IPS DF 6.9 (cell line): ENCODE measurements at regions not wholly inside any gene's neighbourhood (a gene's known extent, or its start where the extent isn't known, plus 50 kb on each side); places are given as distances from the start of the nearest gene placed in this dataset.

Experiments used
- DNase-seq: peaks from one replicate; pipeline ENCODE4 v3.0.0-alpha.2; 2013; ENCODE audit warnings: low read depth, low spot score
- H3K27ac ChIP-seq: one replicate; pipeline ENCODE4 v1.5.1; 2013; ENCODE audit warnings: low read length, control low read depth
- H3K27me3 ChIP-seq: 2 replicates; pipeline ENCODE4 v1.6.1; 2013; ENCODE audit warnings: mild to moderate bottlenecking, low read length; ENCODE audit not compliant: control insufficient read depth, insufficient read depth
- H3K36me3 ChIP-seq: 2 replicates; pipeline ENCODE4 v1.6.1; 2013; ENCODE audit warnings: low read length; ENCODE audit not compliant: control insufficient read depth, insufficient read depth
- H3K4me1 ChIP-seq: 2 replicates; pipeline ENCODE4 v1.6.1; 2013; ENCODE audit warnings: low read length; ENCODE audit not compliant: control insufficient read depth, insufficient read depth
- H3K4me3 ChIP-seq: 2 replicates; pipeline ENCODE4 v1.5.1; 2013; ENCODE audit warnings: mild to moderate bottlenecking, low read length
- H3K9me3 ChIP-seq: 2 replicates; pipeline ENCODE4 v1.6.1; 2013; ENCODE audit warnings: low read length, inconsistent platforms; ENCODE audit not compliant: control insufficient read depth, insufficient read depth
- WGBS: extraction: QIAGEN DNeasy Blood & Tissue Kit; methylation state at CpG from one replicate; pipeline ENCODE4 v1.1.7; 2013; ENCODE audit warnings: mixed read lengths, missing lambda C conversion rate; ENCODE audit not compliant: insufficient read length, insufficient coverage; 5-methylcytosine and 5-hydroxymethylcytosine counted together

DNA sequence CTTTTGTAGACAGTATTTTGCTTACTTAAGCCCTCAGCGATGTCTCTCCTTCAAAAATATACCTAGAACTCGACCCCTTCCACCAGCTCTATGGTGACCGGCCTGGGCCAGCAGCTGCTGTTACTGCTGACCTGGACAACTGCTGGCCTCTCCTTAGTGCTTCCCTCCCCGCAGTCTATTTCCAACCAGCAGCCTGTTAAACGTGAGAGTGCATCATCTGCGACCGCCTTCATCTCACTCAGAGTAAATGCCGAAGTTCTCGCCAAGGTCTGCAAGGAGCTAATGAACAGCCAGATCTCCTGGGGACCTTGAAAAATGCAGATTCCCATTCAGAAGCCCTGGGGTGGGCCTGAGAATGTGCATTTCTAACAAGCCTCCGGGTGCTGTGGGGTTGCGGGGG is 86.7 kb downstream of the RPLP1 start:
- Histone ChIP-seq H3K9me3 (no peaks in the 10 kb centered on the region), H3K36me3 (no peaks in the 10 kb centered on the region), H3K4me3 (no peak overlapping the region), H3K27ac (no peak overlapping the region), H3K27me3 (no peaks in the 10 kb centered on the region), H3K4me1 (0 out of 2 replicates have a peak, but pooled peaks cover 1% of the 10 kb centered on the region)
- DNase-seq: no peak
- no CpG with 5 or more reads among the region's 11 CpGs for whole genome bisulfite sequencing

DNA sequence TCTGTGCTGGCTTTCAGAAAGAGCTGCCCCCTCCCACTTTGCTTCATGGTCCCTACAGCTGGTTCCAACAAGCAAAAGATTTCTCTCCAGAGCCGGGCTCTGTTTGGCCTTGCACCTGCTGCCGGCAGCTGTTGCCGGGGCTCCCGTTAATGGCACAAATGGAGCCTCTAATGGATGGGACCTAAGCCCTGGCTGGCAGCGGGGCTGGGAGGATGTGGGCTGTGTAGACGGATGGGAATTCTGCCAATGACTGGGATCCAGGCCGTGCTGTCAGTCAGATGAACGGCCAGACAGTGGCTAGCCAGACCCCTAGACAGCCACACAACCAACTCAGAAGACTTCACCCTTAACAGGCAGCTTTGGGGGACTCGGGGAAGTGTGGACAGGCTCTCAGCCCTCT is 88.0 kb downstream of the RPLP1 start:
- Histone ChIP-seq H3K27ac (no peak overlapping the region), H3K27me3 (no peaks in the 10 kb centered on the region)
- no CpG with 5 or more reads among the region's 9 CpGs for WGBS

DNA sequence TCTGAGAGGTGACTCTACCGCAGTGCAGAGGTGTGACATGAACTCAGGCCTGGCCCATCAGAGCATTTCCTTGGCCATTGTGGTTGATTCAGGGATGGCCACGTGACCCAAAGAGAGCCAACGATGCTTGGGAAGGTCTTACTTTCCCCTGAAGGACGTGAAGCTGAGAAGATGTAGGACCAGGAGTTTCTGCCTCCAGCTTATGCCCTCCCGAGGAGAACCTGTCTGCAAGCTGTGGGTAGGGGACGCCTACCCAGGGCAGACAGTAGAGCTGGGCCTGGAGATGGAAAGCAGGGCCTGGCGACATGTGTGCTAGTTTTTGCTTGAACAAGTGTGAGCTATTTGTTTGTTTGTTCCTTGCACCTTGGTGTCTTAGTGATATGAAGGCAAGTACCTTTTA is 89.4 kb downstream of the RPLP1 start:
- H3K4me1 ChIP-seq: 0 out of 2 replicates have a peak, but pooled peaks cover 1% of the 10 kb centered on the region
- WGBS: no CpG with 5 or more reads among the region's 7 CpGs

More for the DNA sequence above, 88.0 kb downstream of the RPLP1 start:
- no peaks in the 10 kb centered on the region for H3K36me3 ChIP-seq
- no peaks in the 10 kb centered on the region for H3K9me3 ChIP-seq
- H3K4me3 ChIP-seq: no peak overlapping the region
- DNase-seq: no peak
- 0 out of 2 replicates have a peak, but pooled peaks cover 1% of the 10 kb centered on the region for H3K4me1 ChIP-seq

DNA sequence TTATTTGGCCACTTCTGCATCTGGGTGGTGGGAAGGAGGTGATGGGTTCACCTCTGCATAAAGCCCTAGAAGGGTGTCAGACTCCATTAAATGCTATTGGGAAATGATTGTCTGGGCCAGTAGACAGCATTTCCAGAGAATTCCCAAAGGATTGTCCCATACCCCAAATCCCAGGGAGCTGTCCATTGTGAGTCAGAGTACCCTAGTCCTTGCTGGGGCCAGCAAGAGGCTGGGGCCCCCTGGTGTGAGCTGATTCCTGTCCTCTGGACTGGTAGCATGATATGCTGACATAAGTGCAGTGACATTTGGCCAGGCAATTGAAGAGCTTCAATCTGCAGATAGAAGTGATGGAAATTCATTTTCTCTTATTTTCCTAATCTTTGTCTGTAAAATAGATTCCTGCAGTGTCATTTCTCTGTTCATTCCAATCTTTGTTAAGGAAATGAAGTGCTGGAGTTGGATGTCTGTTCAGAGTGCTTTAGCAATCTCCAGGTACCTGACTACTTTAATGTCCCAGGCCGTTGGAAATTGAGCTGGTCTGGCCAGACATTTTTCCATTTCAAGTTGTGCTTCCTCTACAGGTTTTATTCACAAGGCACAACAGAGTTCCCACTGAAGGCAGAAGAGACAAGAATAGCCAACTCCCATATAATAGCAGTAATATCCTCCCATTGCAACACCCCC is 91.2 kb downstream of the RPLP1 start:
- Histone ChIP-seq H3K9me3 (no peaks in the 10 kb centered on the region), H3K36me3 (no peaks in the 10 kb centered on the region), H3K27ac (no peak overlapping the region), H3K4me1 (no peaks in the 10 kb centered on the region), H3K4me3 (no peak overlapping the region), H3K27me3 (no peaks in the 10 kb centered on the region)
- DNase-seq: no peak
- no CpG with 5 or more reads among the region's 1 CpG for WGBS

More for the DNA sequence above, 89.4 kb downstream of the RPLP1 start:
- no peak overlapping the region for H3K27ac ChIP-seq
- no peaks in the 10 kb centered on the region for H3K9me3 ChIP-seq
- H3K4me3 ChIP-seq: no peak overlapping the region
- H3K36me3 ChIP-seq: no peaks in the 10 kb centered on the region
- H3K27me3 ChIP-seq: no peaks in the 10 kb centered on the region
- DNase-seq: no peak

DNA sequence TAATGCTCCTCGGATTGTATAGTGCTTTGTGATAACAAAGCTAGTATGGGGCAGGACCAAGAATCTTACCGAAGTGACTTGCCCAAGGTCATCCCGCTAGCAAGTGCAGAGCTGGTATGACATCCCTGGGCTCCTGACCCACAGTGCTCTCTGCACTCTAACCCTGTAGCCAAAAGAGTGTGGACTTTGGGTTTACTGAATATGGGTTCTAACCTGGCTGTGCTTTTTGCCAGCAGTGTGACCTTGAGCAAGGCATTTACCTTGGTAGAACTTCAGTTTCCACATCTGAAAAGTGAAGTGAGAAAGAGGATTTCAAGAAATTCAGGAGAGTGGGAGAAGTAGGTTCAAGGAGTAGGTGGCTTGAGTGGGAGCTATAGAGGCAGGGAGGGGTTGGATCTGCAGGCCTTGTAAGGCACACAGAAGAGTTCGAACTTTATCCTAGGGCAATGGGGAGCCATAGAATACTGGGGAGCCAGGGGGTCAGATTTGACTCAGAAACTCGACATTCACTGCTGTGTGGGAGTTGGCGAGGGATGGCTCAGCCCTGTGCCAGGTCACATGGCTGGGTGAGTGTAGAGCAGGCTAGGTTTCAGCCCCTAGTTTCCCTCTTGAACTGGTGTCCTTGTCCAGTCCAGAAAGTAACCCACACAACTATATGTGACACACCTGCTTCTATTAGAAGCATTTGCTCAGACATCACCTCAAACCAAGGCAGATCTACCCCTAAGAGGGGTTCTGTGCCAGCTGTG is 91.9 kb downstream of the RPLP1 start:
- Histone ChIP-seq H3K4me1 (no peaks in the 10 kb centered on the region), H3K27ac (no peak overlapping the region), H3K36me3 (no peaks in the 10 kb centered on the region), H3K4me3 (no peak overlapping the region), H3K9me3 (no peaks in the 10 kb centered on the region), H3K27me3 (no peaks in the 10 kb centered on the region)
- no CpG with 5 or more reads among the region's 6 CpGs for WGBS
- no peak for DNase-seq

DNA sequence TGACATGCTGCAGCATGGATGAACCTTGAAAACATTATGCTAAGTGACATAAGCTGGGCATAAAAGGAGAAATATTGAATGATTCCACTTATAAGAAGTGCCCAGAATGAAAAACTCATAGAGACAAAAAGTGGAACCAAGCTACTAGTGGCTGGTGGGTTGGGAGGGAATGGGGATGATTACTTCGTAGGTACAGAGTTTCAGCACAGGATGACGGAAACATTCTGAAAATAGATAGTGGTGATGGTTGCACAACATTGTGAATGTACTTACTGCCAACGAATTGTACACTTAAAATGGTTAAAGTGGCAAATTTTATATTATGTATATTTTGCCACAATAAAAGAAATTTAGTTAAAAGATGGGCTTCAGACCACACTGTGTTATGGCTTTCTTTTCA is 93.6 kb downstream of the RPLP1 start:
- WGBS: no CpG with 5 or more reads among the region's 3 CpGs

DNA sequence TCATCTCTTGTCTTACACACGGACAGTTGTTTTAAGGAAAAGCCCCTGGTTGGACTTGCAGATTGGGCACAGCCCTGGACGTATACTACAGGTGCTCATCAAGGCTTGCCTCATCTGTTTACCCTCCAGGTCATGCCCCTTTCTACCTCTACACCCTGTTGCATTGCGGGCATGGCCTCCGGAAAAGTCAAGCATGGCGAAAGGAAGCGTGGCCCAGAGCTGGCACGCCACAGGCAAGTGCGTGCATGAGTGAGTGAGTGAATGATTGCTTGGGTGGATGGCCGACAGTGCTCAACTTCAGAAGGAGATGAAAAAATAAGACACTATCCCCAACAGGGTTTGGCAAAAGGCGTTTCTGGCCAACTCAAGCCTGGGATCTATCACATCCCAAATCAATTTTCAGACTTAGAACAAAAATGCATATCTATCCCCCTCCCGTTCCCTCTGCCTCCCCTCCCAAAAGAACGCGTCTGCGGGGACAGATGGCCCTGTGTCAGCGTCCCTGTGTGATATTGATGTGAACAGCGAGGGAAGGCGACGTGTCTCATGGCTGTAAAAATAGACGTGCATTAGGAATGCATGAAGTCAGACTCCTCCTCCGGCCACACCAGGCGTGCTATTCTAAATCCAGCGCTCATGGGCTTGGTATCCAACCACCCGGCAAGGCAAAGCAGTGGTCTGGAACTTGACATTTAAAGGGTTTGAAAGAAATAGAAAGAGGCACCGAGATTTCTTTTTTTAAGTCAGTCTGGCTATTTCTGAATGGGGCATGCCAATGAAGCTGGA is 96.0 kb downstream of the RPLP1 start:
- Histone ChIP-seq H3K27ac (no peak overlapping the region), H3K36me3 (no peaks in the 10 kb centered on the region), H3K4me1 (peaks cover 2% of the 10 kb centered on the region; the same call in 1 of the 2 replicates), H3K27me3 (no peaks in the 10 kb centered on the region), H3K4me3 (no peak overlapping the region), H3K9me3 (no peaks in the 10 kb centered on the region)
- WGBS: no CpG with 5 or more reads among the region's 24 CpGs
- DNase-seq: no peak

More for the DNA sequence above, 93.6 kb downstream of the RPLP1 start:
- Histone ChIP-seq H3K4me3 (no peak overlapping the region), H3K9me3 (no peaks in the 10 kb centered on the region), H3K36me3 (no peaks in the 10 kb centered on the region), H3K4me1 (peaks cover 2% of the 10 kb centered on the region; the same call in 1 of the 2 replicates), H3K27me3 (no peaks in the 10 kb centered on the region), H3K27ac (no peak overlapping the region)
- DNase-seq: no peak

DNA sequence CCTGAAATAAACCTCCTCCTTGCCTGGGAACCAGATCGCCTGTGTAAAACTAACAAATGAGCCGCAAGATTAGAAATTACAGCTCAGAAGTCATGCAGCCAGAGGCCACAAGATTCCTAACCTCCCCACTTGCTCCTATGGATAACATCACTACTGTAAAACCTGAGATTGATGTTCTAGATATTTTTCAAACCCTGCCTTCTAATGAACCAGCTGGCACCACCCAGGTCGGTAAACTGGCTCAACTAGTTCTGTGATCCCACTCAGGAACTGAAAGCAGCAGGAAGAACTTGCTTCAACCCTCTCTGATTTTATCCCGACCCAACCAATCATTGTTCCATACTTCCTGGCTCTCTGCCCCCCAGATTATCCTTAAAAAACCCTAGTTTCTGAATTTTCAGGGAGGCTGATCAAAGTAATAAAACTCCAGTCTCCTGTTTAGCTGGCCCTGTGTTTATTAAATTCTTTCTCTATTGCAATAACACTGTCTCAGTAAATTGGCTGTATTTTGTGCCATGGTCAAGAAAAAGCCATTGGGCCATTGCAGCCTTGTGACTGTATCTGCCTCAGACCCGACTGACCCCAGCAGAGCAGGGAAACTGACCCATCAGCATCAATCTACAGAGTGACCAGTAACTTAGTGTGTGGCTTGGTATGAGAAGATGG is 98.9 kb downstream of the RPLP1 start:
- DNase-seq: no peak
- Histone ChIP-seq H3K36me3 (no peaks in the 10 kb centered on the region), H3K4me1 (peaks cover 2% of the 10 kb centered on the region; the same call in 1 of the 2 replicates), H3K9me3 (no peaks in the 10 kb centered on the region), H3K27ac (no peak overlapping the region), H3K27me3 (no peaks in the 10 kb centered on the region), H3K4me3 (no peak overlapping the region)
- WGBS: no CpG with 5 or more reads among the region's 5 CpGs

DNA sequence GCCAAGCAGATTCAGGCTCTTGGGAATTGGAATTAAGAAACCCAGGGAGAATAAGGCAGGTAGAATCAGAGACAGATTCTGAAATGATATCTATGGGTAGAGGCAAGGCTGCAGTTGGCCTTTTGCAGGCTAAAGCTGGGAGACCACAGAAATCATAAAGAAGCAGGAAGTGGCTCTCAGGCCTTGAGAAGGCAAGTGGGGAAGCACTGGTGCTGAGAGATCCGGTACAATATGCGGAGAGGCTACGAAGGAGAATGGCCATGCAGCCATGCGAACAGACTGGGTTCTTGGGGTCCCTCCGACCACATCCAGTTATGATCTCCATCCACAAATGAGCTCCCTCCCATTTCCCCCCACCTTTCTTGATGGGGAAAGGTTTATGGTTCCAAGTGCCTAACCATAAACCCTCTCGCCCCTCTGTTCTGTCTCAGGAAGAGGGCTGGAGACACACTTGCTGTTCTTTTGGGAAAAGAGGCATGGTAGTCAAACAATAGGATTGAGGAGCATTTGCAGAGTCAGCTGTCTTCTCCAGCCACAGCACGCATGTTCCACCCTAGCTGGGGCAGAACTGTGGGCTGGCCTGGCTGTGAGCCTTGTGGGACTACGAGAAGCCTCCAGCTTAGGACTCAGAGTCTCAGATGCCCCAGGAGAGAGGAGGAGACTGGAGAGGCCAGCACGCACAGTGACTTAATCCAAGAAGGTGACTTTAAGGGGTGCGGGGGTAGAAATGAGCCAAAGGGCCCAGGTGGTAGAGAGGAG is 99.6 kb downstream of the RPLP1 start:
- Histone ChIP-seq H3K4me3 (no peak overlapping the region), H3K27ac (no peak overlapping the region), H3K36me3 (no peaks in the 10 kb centered on the region), H3K9me3 (no peaks in the 10 kb centered on the region), H3K27me3 (no peaks in the 10 kb centered on the region), H3K4me1 (peaks cover 2% of the 10 kb centered on the region; the same call in 1 of the 2 replicates)
- WGBS: no CpG with 5 or more reads among the region's 10 CpGs
- DNase-seq: no peak
